Keratinocyte (primary cell): ENCODE measurements at regions not wholly inside any gene's neighbourhood (a gene's known extent, or its start where the extent isn't known, plus 50 kb on each side); places are given as distances from the start of the nearest gene placed in this dataset.

Source experiments
- DNase-seq: peaks from one replicate; pipeline ENCODE4 v3.0.0-alpha.2; 2011; ENCODE audit warnings: low read depth, missing footprints, low spot score
- FAIRE-seq: peaks from 2 replicates; lab custom pipeline; 2011; peaks lifted over from hg19 to GRCh38; lab: Jason Lieb, UNC
- H2AFZ ChIP-seq: 2 replicates; pipeline ENCODE4 v1.6.0; 2012; ENCODE audit warnings: low read length, control low read depth, inconsistent platforms; ENCODE audit not compliant: control insufficient read depth
- H3K27ac ChIP-seq: 2 replicates; pipeline ENCODE4 v1.5.1; 2011; ENCODE audit warnings: low read length; ENCODE audit not compliant: control insufficient read depth, insufficient read depth
- H3K27me3 ChIP-seq: 3 replicates; pipeline ENCODE4 v1.6.0; 2011; ENCODE audit warnings: low read length; ENCODE audit not compliant: control insufficient read depth, insufficient read depth; ENCODE audit errors: extremely low read depth
- H3K36me3 ChIP-seq, 2 experiments: 2 replicates in 1 of 2; 3 replicates in 1 of 2; pipeline ENCODE4 v1.5.1; 2011; ENCODE audit warnings: low read length in 2 of 2, mild to moderate bottlenecking in 1 of 2; ENCODE audit not compliant: control insufficient read depth in 2 of 2, insufficient read depth in 2 of 2; ENCODE audit errors: extremely low read depth in 1 of 2
- H3K4me1 ChIP-seq: 3 replicates; pipeline ENCODE4 v1.5.1; 2011; ENCODE audit warnings: low read length; ENCODE audit not compliant: control insufficient read depth, insufficient read depth; ENCODE audit errors: extremely low read depth
- H3K4me2 ChIP-seq: 3 replicates; pipeline ENCODE4 v1.6.0; 2011; ENCODE audit warnings: low read depth, low read length; ENCODE audit not compliant: control insufficient read depth, insufficient read depth; ENCODE audit errors: extremely low read depth
- H3K4me3 ChIP-seq, 3 experiments: fragments of 200-600 bp in 1 of 3; sonication (generic) in 1 of 3; 2 replicates in 2 of 3; 3 replicates in 1 of 3; pipeline ENCODE4 v1.5.1; 2011 to 2016; ENCODE audit warnings: low read length in 3 of 3, mild to moderate bottlenecking in 3 of 3, control low read depth in 2 of 3, inconsistent platforms in 1 of 3, low read depth in 1 of 3, mixed read lengths in 1 of 3, mixed run types in 1 of 3, moderate library complexity in 1 of 3; ENCODE audit not compliant: control insufficient read depth in 2 of 3, insufficient read depth in 2 of 3; ENCODE audit errors: extremely low read depth in 1 of 3
- H3K79me2 ChIP-seq: 2 replicates; pipeline ENCODE4 v1.6.0; 2012; ENCODE audit warnings: low read length; ENCODE audit not compliant: control insufficient read depth, insufficient read depth
- H3K9ac ChIP-seq: 3 replicates; pipeline ENCODE4 v1.6.0; 2011; ENCODE audit warnings: low read length; ENCODE audit not compliant: control insufficient read depth, insufficient read depth; ENCODE audit errors: extremely low read depth
- H3K9me1 ChIP-seq: 3 replicates; pipeline ENCODE4 v1.6.0; 2011; ENCODE audit warnings: low read length; ENCODE audit not compliant: control insufficient read depth, insufficient read depth; ENCODE audit errors: extremely low read depth
- H3K9me3 ChIP-seq: 2 replicates; pipeline ENCODE4 v1.5.1; 2012; ENCODE audit warnings: low read depth, low read length; ENCODE audit not compliant: control insufficient read depth
- H4K20me1 ChIP-seq: 3 replicates; pipeline ENCODE4 v1.6.0; 2011; ENCODE audit warnings: low read length; ENCODE audit not compliant: control insufficient read depth, insufficient read depth; ENCODE audit errors: extremely low read depth
- CTCF ChIP-seq, 3 experiments: IDR thresholded peaks in 1 of 3; conservative IDR thresholded peaks in 1 of 3; optimal IDR thresholded peaks in 1 of 3; 2 replicates in 2 of 3; 3 replicates in 1 of 3; pipeline versions ENCODE3 to v1.5.1; 2011; ENCODE audit warnings: low read length in 3 of 3, mild to moderate bottlenecking in 3 of 3, moderate library complexity in 2 of 3, control low read depth in 1 of 3, inconsistent platforms in 1 of 3; ENCODE audit not compliant: insufficient read depth in 2 of 3; ENCODE audit errors: extremely low read depth in 1 of 3
- EZH2 ChIP-seq: IDR thresholded peaks from one replicate; pipeline ENCODE4 v1.6.1; 2012; ENCODE audit warnings: inconsistent platforms, mild to moderate bottlenecking, low read length, moderate library complexity
- dilution Hi-C: fragments of 300-500 bp; cut with MboI; formaldehyde crosslinking; loops from one replicate; pipeline ENCODE4 v1.7.0; 2020; ENCODE audit warnings: low sequenced_read_pairs; ENCODE audit not compliant: extremely low pct_ligation_motif_present

- Histone ChIP-seq H3K79me2 (no peaks in the 10 kb centered on the region), H2AFZ (no peak overlapping the region), H3K9me3 (no peaks in the 10 kb centered on the region), H3K9ac (no peak overlapping the region), H3K36me3 (no peaks in the 10 kb centered on the region), H3K4me3 (no peak overlapping the region), H3K27ac (no peak overlapping the region), H3K4me1 (peaks cover 3% of the 10 kb centered on the region), H4K20me1 (no peaks in the 10 kb centered on the region), H3K9me1 (no peaks in the 10 kb centered on the region), H3K27me3 (no peaks in the 10 kb centered on the region), H3K4me2 (no peak overlapping the region)
- no peak for DNase-seq
- no peak for FAIRE-seq
- TF ChIP-seq EZH2 (no peak), CTCF (optimal IDR thresholded peaks at IDR 0.05 in 1 of 3, IDR thresholded peaks at IDR 0.05 in 1 of 3, conservative IDR thresholded peaks at IDR 0.05 in 1 of 3; ENCODE audit: extremely low read depth in 1 of 3, insufficient read depth in 2 of 3, low read length in 3 of 3) (no peak)
- dilution Hi-C loops, result no loop called here
Observed at GRCh38 chr2:201558665-201559064, 84.6 kb downstream of the TMEM237 start.

- Histone ChIP-seq H3K4me3 (no peak overlapping the region), H3K9ac (no peak overlapping the region), H3K27ac (no peak overlapping the region), H3K4me2 (no peak overlapping the region), H3K4me1 (peaks cover 3% of the 10 kb centered on the region), H3K9me1 (no peaks in the 10 kb centered on the region), H2AFZ (no peak overlapping the region), H3K9me3 (no peaks in the 10 kb centered on the region), H4K20me1 (no peaks in the 10 kb centered on the region), H3K79me2 (no peaks in the 10 kb centered on the region), H3K36me3 (no peaks in the 10 kb centered on the region), H3K27me3 (no peaks in the 10 kb centered on the region)
- FAIRE-seq, result no peak
- no peak for DNase-seq
- TF ChIP-seq CTCF (optimal IDR thresholded peaks at IDR 0.05 in 1 of 3, IDR thresholded peaks at IDR 0.05 in 1 of 3, conservative IDR thresholded peaks at IDR 0.05 in 1 of 3; ENCODE audit: extremely low read depth in 1 of 3, insufficient read depth in 2 of 3, low read length in 3 of 3), result no peak
- TF ChIP-seq EZH2, result no peak
- dilution Hi-C loops, result no loop called here
Observed at GRCh38 chr2:201558232-201558631, 85.1 kb downstream of the TMEM237 start.
